Gastrocnemius medialis (tissue), 4 donors: ENCODE measurements at regions not wholly inside any gene's neighbourhood (a gene's known extent, or its start where the extent isn't known, plus 50 kb on each side); places are given as distances from the start of the nearest gene placed in this dataset.

Experiments
- ATAC-seq, 2 donors: fragments of 150-250 bp; one replicate each; pipeline ENCODE4 v1.9.1; 2016
- DNase-seq, 2 donors: peaks; one replicate each; pipeline ENCODE4 v3.0.0-alpha.2; 2019
- H3K27ac ChIP-seq, 4 donors: fragments of 200-600 bp; sonication (generic); 1 replicate in 1 of 4; 2 replicates in 3 of 4; pipeline ENCODE4 v1.5.1; 2016 to 2018; ENCODE audit warnings: mild to moderate bottlenecking in 2 of 4, moderate library complexity in 1 of 4
- H3K27me3 ChIP-seq, 3 donors: fragments of 200-600 bp; sonication (generic) in 2 of 3; 1 replicate in 1 of 3; 2 replicates in 2 of 3; pipeline versions ENCODE4 v1.5.1 to v1.6.0; 2016 to 2019; ENCODE audit warnings: mild to moderate bottlenecking in 1 of 3, moderate library complexity in 1 of 3
- H3K36me3 ChIP-seq, 2 donors: fragments of 200-600 bp; sonication (generic) in 1 of 2; one replicate each; pipeline ENCODE4 v1.5.1; 2017 to 2018
- H3K4me1 ChIP-seq, 2 donors: fragments of 200-600 bp; sonication (generic) in 1 of 2; one replicate each; pipeline ENCODE4 v1.5.1; 2016 to 2017; ENCODE audit warnings: mild to moderate bottlenecking in 2 of 2
- H3K4me3 ChIP-seq, 4 donors: fragments of 200-600 bp; sonication (generic) in 3 of 4; 1 replicate in 1 of 4; 2 replicates in 3 of 4; pipeline ENCODE4 v1.5.1; 2016 to 2019; ENCODE audit warnings: mild to moderate bottlenecking in 2 of 4
- H3K9me3 ChIP-seq, 3 donors: fragments of 200-600 bp; sonication (generic) in 2 of 3; 1 replicate in 1 of 3; 2 replicates in 2 of 3; pipeline ENCODE4 v1.5.1; 2016 to 2019
- CTCF ChIP-seq, 5 experiments: fragments of 450-650 bp in 3 of 5; fragments of 200-600 bp in 2 of 5; sonication (generic) in 2 of 5; IDR thresholded peaks in 4 of 5; conservative IDR thresholded peaks in 1 of 5; 1 replicate in 4 of 5; 2 replicates in 1 of 5; pipeline ENCODE4 v1.5.1; 2016 to 2019; ENCODE audit warnings: antibody characterized with exemption in 5 of 5, mild to moderate bottlenecking in 3 of 5, moderate library complexity in 3 of 5
- POLR2A ChIP-seq, 2 donors: fragments of 450-650 bp; IDR thresholded peaks; one replicate each; pipeline ENCODE4 v1.6.1; 2017; ENCODE audit warnings: antibody characterized with exemption in 2 of 2, mild to moderate bottlenecking in 2 of 2, moderate library complexity in 2 of 2
- in situ Hi-C, 4 donors: fragments of 200-750 bp; cut with MboI; loops; one replicate each; pipeline versions ENCODE4 v1.15.0 to v1.8.0; 2017; ENCODE audit warnings: low sequenced_read_pairs in 4 of 4
- intact Hi-C: fragments of 100-400 bp; cut with DNase I; formaldehyde crosslinking; loops from one replicate; pipeline ENCODE4 v1.15.1; 2023; ENCODE audit warnings: low total_unique reads

DNA sequence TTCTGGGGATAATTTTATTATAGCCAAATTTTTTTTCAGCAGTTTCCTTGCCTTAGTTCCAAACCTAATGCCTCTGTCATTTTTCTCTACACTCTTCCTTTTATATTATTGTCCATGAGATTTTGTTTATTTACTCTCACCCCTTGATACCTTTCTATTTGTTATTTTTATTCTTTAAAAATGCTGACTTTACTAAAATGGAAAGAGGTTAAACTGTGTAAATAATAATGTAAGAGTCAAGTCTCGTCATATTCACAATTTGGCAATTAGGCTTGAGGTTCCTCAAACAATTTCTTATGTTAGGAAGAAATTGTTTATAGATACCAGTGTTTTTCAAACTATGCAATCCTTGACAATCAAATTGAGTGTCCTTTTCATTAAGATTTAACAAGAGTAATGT is 428.6 kb upstream of the CDH9 start:
- H3K4me3 ChIP-seq: no peak overlapping the region
- DNase-seq: no peak
- in situ Hi-C loops: no loop called here

GRCh38 chr5:27465140-27465539 is 426.8 kb upstream of the CDH9 start:
- Histone ChIP-seq H3K27me3 (no peaks in the 10 kb centered on the region), H3K4me3 (no peak overlapping the region), H3K36me3 (no peaks in the 10 kb centered on the region), H3K27ac (no peak overlapping the region), H3K9me3 (no peaks in the 10 kb centered on the region), H3K4me1 (no peaks in the 10 kb centered on the region)
- TF ChIP-seq CTCF (IDR thresholded peaks at IDR 0.05 in 4 of 5, conservative IDR thresholded peaks at IDR 0.05 in 1 of 5): no peak
- TF ChIP-seq POLR2A (IDR thresholded peaks at IDR 0.05): no peak
- in situ Hi-C loops (no loop called here), intact Hi-C loops (no loop called here)
- ATAC-seq: no peak
- DNase-seq: no peak

More for the DNA sequence above, 428.6 kb upstream of the CDH9 start:
- Histone ChIP-seq H3K4me1 (no peaks in the 10 kb centered on the region), H3K27me3 (no peaks in the 10 kb centered on the region), H3K9me3 (no peaks in the 10 kb centered on the region), H3K36me3 (no peaks in the 10 kb centered on the region), H3K27ac (no peak overlapping the region)
- TF ChIP-seq POLR2A (IDR thresholded peaks at IDR 0.05): no peak
- TF ChIP-seq CTCF (IDR thresholded peaks at IDR 0.05 in 4 of 5, conservative IDR thresholded peaks at IDR 0.05 in 1 of 5): no peak
- intact Hi-C loops: no loop called here
- no peak for ATAC-seq

- Histone ChIP-seq H3K9me3 (no peaks in the 10 kb centered on the region), H3K4me1 (no peaks in the 10 kb centered on the region), H3K27me3 (no peaks in the 10 kb centered on the region), H3K4me3 (no peak overlapping the region), H3K36me3 (no peaks in the 10 kb centered on the region), H3K27ac (no peak overlapping the region)
- DNase-seq (no peak), ATAC-seq (no peak)
- no peak for TF ChIP-seq POLR2A (IDR thresholded peaks at IDR 0.05)
- no peak for TF ChIP-seq CTCF (IDR thresholded peaks at IDR 0.05 in 4 of 5, conservative IDR thresholded peaks at IDR 0.05 in 1 of 5)
- intact Hi-C loops (no loop called here), in situ Hi-C loops (no loop called here)
Observed at GRCh38 chr5:27463446-27464149, 425.2 kb upstream of the CDH9 start.

DNA sequence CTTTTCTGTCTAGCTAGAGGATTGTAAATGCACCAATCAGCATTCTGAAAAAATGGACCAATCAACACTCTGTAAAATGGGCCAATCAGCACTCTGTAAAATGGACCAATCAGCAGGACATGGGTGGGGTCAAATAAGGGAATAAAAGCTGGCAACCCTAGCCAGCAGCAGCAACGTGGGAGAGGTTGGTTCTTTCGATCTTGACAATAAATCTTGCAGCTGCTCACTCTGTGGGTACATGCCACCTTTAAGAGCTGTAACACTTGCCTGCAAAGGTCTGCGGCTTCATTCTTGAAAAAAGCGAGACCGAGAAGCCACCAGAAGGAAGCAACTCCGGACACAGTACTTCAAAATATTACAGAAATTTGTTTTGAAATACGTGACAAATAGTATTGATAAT is 424.6 kb upstream of the CDH9 start:
- no peaks in the 10 kb centered on the region for H3K9me3 ChIP-seq
- intact Hi-C loops: no loop called here
- no peaks in the 10 kb centered on the region for H3K4me1 ChIP-seq
- no peak overlapping the region for H3K4me3 ChIP-seq
- in situ Hi-C loops: no loop called here
- TF ChIP-seq CTCF (IDR thresholded peaks at IDR 0.05 in 4 of 5, conservative IDR thresholded peaks at IDR 0.05 in 1 of 5) (no peak), POLR2A (IDR thresholded peaks at IDR 0.05) (no peak)
- ATAC-seq (no peak), DNase-seq (no peak)
- H3K36me3 ChIP-seq: no peaks in the 10 kb centered on the region
- H3K27me3 ChIP-seq: no peaks in the 10 kb centered on the region
- no peak overlapping the region for H3K27ac ChIP-seq

DNA sequence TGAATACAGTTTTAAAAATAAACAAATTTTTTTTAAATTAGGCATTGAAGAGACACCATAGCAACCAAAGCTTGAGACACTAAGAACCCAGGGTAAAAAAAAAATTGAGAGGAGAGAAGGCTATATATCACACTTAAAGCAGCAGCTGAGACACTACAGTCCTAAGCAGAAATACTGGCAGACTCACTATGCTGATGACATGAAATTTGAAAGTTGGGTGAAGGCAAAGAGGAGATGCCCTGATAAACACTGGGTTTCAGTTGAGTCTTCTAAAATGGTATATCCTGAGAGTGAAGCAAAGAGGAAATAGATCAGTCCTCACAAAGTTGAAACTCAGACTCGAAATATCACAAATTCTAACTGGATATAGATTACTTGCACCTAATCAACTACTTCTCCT is 419.9 kb upstream of the CDH9 start:
- in situ Hi-C loops: no loop called here

More for the DNA sequence above, 419.9 kb upstream of the CDH9 start:
- TF ChIP-seq CTCF (IDR thresholded peaks at IDR 0.05 in 4 of 5, conservative IDR thresholded peaks at IDR 0.05 in 1 of 5) (no peak), POLR2A (IDR thresholded peaks at IDR 0.05) (no peak)
- Histone ChIP-seq H3K9me3 (no peaks in the 10 kb centered on the region), H3K27me3 (no peaks in the 10 kb centered on the region), H3K27ac (no peak overlapping the region), H3K4me3 (no peak overlapping the region), H3K36me3 (no peaks in the 10 kb centered on the region), H3K4me1 (no peaks in the 10 kb centered on the region)
- DNase-seq (no peak), ATAC-seq (no peak)
- intact Hi-C loops: no loop called here
